Astrocyte (in vitro differentiated cells and primary cell): ENCODE measurements at regions not wholly inside any gene's neighbourhood (a gene's known extent, or its start where the extent isn't known, plus 50 kb on each side); places are given as distances from the start of the nearest gene placed in this dataset.

Experiments
- EZH2 ChIP-seq: IDR thresholded peaks from 2 replicates; pipeline ENCODE4 v1.6.1; 2012; ENCODE audit warnings: mild to moderate bottlenecking, low read length, inconsistent platforms; ENCODE audit not compliant: insufficient read depth
- TF ChIP-seq, protein P1 (sequence below): IDR thresholded peaks from 2 replicates; pipeline ENCODE4 v1.5.1; 2011; ENCODE audit warnings: low read depth, mild to moderate bottlenecking, inconsistent platforms, low read length, moderate library complexity; ENCODE audit not compliant: insufficient read depth

DNA sequence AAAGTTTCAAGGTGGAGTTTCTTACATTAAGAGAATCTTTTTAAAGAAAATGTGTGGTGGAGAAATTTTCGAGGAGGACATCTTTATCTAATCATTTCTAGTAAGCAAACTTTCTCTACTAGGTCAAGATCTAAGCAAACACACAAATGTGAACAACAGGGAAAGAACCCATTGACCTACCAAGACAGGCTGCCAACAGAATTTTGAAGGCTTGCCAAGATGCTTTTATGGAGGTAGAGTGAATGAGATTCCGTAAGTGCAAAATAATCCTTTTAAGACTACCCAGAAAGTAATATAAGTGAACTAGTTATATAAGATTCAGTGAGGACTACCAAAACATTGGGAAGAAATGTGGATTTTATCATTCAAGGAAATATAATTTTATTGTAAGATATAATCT, 357.1 kb upstream of the PDE3A start:
- TF ChIP-seq, protein P1, sequence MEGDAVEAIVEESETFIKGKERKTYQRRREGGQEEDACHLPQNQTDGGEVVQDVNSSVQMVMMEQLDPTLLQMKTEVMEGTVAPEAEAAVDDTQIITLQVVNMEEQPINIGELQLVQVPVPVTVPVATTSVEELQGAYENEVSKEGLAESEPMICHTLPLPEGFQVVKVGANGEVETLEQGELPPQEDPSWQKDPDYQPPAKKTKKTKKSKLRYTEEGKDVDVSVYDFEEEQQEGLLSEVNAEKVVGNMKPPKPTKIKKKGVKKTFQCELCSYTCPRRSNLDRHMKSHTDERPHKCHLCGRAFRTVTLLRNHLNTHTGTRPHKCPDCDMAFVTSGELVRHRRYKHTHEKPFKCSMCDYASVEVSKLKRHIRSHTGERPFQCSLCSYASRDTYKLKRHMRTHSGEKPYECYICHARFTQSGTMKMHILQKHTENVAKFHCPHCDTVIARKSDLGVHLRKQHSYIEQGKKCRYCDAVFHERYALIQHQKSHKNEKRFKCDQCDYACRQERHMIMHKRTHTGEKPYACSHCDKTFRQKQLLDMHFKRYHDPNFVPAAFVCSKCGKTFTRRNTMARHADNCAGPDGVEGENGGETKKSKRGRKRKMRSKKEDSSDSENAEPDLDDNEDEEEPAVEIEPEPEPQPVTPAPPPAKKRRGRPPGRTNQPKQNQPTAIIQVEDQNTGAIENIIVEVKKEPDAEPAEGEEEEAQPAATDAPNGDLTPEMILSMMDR = no peak
- no peak for TF ChIP-seq EZH2
